ENCODE measurements at regions not wholly inside any gene's neighbourhood (a gene's known extent, or its start where the extent isn't known, plus 50 kb on each side); places are given as distances from the start of the nearest gene placed in this dataset.
"Not testable (repeated sequence)": the region's sequence is repeated elsewhere in the genome, so short reads cannot be mapped to it uniquely, and the experiment has no call there.

DNA sequence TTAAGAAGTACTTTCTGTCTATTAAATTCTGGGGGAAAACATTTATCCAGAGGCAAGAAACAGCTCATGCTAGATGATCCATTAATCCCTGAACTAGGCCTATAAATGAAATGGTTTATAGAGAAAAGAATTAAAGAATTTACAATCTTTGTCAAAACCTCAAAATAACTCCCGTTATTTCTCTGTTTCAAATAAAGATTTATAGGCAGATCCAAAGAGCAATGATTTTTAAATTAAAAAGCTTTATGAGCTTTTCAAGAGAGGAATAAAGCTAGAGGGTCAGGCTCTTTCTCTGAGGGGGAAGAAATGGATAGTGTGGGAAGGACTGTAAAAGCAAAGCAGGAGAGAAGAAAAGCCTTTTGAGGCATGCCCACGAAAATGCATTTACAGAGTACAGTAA is 82.5 kb upstream of the OGFRL1 start:
- H3K9me3 ChIP-seq, result no peaks in the 10 kb centered on the region
- no peaks in the 10 kb centered on the region for H3K27me3 ChIP-seq
- no peak for DNase-seq
- no peaks in the 10 kb centered on the region for H3K36me3 ChIP-seq
- no peak overlapping the region for H3K4me3 ChIP-seq

DNA sequence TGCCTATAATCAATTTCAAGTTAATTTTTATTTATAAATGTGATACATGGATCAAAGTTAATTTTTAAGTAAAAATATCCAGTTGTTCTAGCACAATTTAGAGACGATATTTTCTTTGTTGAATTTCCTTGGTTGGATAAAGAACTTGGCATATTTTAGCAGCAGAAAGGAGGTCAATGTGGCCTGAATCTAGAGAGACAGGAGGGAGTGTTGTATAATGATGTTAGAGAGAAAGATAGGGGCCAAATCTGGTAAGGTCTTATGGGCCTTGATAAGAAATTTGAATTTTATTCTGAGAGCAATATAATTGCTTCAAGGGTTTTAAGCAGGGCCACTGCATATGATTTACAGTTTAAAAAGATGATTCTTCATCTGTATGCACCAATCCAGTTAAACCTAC is 79.4 kb upstream of the OGFRL1 start:
- Histone ChIP-seq H3K36me3 (no peaks in the 10 kb centered on the region), H3K9me3 (no peaks in the 10 kb centered on the region), H3K27me3 (no peaks in the 10 kb centered on the region), H3K4me3 (no peak overlapping the region)
- DNase-seq, result no peak

DNA sequence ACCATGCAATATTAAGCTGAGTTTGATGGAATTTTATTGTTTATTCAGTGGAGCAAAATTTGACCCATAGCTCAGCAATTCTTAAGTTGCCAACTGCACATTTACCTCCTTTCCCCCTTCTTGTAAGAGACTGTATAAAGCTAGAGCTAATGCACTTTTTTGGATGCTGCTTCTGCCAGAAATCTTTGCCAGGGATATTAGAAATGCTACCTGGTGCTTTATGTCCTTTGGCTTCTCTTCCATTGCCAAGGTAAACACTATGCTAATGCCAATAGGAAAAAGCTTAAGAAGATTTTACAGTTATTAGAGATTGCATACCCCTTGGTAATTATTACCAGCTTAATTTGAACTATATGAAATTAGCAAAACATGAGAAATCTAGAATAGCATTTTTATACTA is 79.0 kb upstream of the OGFRL1 start:
- Histone ChIP-seq H3K9me3 (no peaks in the 10 kb centered on the region), H3K4me3 (no peak overlapping the region)
- DNase-seq, result no peak

DNA sequence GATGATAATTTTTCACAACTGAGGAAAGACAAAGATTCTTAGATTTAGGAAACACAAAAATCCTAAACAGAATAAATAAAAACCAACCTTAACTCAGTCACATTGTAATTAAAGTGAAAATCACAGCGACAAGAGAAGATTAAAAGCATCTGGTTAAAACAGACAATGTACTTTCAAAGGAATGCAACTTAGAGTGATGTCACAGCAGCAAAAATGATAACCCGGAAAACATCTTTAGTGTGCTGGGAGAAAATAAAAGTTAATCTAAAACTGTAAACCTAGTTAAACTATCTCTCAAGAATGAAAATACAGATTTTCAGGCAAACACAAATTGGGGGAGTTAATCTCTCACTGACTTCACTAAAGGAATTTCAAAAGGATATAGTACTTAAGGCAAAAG is 76.8 kb upstream of the OGFRL1 start:
- no peak for DNase-seq

More for the DNA sequence above, 79.0 kb upstream of the OGFRL1 start:
- no peaks in the 10 kb centered on the region for H3K36me3 ChIP-seq
- H3K27me3 ChIP-seq, result no peaks in the 10 kb centered on the region

DNA sequence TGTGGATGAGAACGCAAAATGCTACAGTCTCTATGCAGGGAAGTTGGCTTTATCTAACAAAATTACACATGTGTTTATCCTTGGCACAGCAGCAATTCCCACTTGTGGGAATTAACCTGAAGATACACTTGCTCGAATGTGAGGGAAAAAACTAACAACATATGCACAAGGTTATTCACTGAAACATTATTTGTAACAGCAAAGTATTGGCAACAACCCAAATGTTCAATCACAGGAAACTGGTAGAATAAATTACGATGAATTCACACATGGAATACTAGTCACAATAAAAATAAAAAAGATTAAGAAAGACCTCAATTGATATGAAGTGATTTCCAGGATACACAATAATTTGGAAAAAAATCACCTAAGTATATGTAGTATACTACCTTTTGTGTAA is 68.1 kb upstream of the OGFRL1 start:
- Histone ChIP-seq H3K4me3 (no peak overlapping the region), H3K9me3 (no peaks in the 10 kb centered on the region), H3K36me3 (no peaks in the 10 kb centered on the region), H3K27me3 (no peaks in the 10 kb centered on the region)
- no peak for DNase-seq

More for the DNA sequence above, 76.8 kb upstream of the OGFRL1 start:
- Histone ChIP-seq H3K36me3 (no peaks in the 10 kb centered on the region), H3K9me3 (no peaks in the 10 kb centered on the region), H3K27me3 (no peaks in the 10 kb centered on the region), H3K4me3 (no peak overlapping the region)

DNA sequence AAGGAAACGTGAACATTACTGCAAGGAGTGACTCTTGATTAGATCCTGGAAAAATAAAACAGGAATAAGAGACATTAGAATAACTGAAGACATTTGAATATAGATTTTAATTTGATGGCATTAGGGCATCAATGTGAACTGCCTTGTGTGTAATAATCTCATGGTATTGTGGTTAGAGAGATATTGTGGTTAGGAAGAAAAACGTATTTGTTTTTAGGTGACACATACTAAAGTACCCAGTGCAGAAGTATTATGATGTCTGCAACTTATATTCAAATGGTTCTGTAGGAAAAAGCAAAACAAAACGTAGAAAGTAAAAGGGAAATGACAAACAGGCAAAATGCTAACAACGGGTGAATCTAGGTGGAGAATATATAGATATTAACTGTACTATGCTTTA is 65.9 kb upstream of the OGFRL1 start:
- Histone ChIP-seq H3K9me3 (no peaks in the 10 kb centered on the region), H3K36me3 (no peaks in the 10 kb centered on the region), H3K4me3 (no peak overlapping the region), H3K27me3 (no peaks in the 10 kb centered on the region)
- DNase-seq, result no peak

DNA sequence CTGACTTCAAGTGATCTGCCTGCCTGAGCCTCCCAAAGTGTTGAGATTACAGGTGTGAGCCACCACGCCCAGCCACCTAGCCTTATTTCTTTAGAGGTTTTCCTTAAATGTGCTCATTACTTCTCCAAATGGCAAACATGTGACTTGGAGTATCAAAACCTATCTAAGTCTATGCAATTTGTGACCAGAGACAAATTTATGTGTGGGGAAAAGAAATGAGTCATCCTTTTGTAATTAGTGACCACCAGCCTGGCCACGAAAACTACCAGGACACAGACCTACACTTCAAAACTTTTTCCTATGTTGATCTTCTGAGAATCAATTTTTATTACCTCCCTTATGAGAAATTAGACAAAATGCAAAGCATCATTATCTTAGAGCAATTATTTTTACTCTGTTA is 64.6 kb upstream of the OGFRL1 start:
- no peak overlapping the region for H3K4me3 ChIP-seq
- no peaks in the 10 kb centered on the region for H3K9me3 ChIP-seq
- no peak for DNase-seq
- no peaks in the 10 kb centered on the region for H3K36me3 ChIP-seq
- H3K27me3 ChIP-seq, result no peaks in the 10 kb centered on the region

DNA sequence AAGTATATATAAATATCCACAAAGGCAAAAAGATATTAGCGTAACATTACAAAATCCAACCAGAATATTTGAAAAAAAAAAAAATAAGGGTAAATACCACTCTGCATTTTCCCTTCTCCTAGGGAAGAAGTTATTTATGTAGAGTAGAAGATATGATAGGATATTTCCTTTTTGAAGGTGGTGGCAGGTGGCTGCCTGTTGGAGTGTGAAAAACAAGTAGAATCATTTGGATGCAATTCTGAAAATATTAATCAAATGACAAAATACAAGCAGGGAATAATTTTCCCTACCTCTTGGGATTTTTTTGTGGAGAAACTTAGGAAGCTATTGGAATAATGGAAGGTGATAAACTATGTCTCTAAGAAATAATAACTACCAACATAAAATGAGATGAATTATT is 62.5 kb upstream of the OGFRL1 start:
- DNase-seq, result no peak

DNA sequence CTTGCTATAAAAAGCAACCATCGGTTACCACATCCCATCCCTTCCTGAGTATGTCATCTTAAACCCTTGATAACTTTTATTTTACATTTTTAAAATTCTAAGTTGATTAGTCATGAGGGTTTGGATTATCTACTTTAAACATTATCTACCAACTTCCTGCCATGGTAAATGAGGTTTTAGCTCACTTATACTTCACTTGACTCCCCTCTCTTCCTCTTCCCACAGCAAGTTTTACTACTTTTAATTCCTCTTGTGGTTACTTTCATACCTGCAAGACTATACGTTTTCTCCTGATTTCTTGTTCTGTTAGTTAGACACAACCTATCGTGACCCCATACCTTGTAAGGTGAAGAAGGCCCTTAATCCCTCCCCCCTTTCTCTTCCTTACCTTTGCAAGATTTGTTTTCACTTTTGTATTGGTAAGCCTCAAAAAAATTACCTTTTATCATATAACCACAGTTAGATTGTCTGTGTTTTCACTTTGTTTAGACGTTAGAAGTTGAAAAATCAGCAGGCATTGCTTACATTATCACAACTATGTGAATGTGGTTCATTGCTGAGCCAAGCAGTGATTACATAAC is 60.1 kb upstream of the OGFRL1 start:
- no peak for DNase-seq
- H3K9me3 ChIP-seq, result no peaks in the 10 kb centered on the region
- H3K27me3 ChIP-seq, result no peaks in the 10 kb centered on the region
- no peaks in the 10 kb centered on the region for H3K36me3 ChIP-seq
- H3K4me3 ChIP-seq, result no peak overlapping the region

More for the DNA sequence above, 62.5 kb upstream of the OGFRL1 start:
- Histone ChIP-seq H3K27me3 (no peaks in the 10 kb centered on the region), H3K9me3 (no peaks in the 10 kb centered on the region), H3K36me3 (no peaks in the 10 kb centered on the region), H3K4me3 (no peak overlapping the region)

DNA sequence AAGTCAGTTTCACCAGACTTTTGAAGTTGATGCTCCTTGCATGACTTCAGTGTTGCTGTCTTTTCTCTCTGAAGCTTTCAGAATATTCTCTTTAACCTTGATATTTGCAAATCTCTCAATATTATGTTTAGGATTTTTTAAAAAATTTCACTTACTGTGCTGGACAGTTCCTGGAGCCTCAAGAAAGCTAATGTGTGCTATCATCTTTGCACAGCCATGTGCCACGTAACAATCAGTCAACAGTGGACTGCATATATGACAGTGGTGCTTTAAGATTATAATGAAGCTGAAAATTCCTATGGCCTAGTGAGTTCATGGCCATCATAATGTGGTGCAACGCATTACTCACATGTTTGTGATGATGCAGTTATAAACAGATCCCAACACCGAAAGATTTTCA is 59.1 kb upstream of the OGFRL1 start:
- Histone ChIP-seq H3K27me3 (no peaks in the 10 kb centered on the region), H3K9me3 (no peaks in the 10 kb centered on the region), H3K36me3 (no peaks in the 10 kb centered on the region), H3K4me3 (no peak overlapping the region)
- no peak for DNase-seq

DNA sequence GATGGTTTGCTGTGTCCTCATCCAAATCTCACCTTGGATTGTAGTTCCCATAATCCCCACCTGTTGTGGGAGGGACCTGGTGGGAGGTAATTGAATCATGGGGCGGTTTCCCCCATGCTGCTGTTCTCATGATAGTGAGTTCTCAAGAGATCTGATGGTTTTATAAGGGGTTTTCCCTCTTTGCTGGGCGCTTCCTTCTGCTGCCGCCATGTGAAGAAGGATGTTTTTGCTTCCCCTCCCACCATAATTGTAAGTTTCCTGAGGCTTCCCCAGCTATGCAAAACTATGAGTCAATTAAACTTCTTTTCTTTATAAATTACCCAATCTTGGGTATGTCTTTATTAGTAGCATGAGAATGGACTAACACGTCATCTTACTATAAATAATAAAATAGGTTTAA is 55.7 kb upstream of the OGFRL1 start:
- H3K9me3 ChIP-seq, H3K27me3 ChIP-seq, DNase-seq, H3K4me3 ChIP-seq, H3K36me3 ChIP-seq: not testable (repeated sequence)

DNA sequence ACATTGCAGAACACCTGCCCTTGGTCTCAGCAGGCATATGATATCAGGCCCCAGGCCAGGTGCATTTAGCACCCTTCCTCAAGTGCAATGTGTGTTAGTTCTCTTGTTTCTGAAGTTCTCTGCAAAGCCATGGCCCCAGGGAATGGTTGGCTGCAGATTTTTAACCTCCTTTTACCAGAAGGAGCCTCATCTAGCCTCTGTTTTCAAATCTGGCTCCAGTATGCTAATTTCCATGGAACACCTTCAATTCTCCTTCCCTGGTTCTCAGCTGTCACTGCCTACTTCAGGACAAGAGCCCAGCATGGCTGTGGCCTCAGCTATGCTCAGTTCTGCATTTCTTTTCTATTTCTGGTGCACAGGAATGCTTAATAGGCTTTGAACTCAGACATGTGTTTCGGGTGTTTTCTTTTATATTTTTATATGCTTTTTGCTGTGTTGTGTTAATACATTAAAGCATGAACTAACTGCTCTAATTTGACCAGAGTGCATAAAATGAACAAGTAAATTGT is 51.6 kb upstream of the OGFRL1 start:
- no peak overlapping the region for H3K4me3 ChIP-seq
- H3K27me3 ChIP-seq, result no peaks in the 10 kb centered on the region
- DNase-seq, result no peak
- no peaks in the 10 kb centered on the region for H3K9me3 ChIP-seq
- H3K36me3 ChIP-seq, result no peaks in the 10 kb centered on the region

DNA sequence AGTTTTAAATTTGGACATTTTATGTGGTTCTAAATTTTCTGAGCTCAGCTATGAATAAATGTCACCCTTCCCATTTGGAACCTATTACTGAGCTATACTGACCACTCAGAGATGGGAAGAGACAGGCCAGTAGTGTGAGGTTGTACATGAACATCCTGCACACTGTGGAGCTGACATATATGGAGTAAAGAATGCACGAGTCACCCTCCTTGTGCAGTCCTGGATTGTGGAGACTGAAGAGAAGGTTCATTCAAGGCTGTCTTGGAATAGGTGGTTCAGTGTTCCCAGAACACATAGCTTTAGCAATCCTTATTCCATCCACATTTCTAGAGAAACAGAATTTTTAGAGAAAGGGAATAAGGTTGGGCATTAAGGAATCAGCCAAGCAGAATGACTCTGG is 50.3 kb upstream of the OGFRL1 start:
- H3K9me3 ChIP-seq, result no peaks in the 10 kb centered on the region
- H3K27me3 ChIP-seq, result no peaks in the 10 kb centered on the region
- no peak overlapping the region for H3K4me3 ChIP-seq
- no peaks in the 10 kb centered on the region for H3K36me3 ChIP-seq
- DNase-seq, result peak; percentile 5
